ENCODE measurements at regions not wholly inside any gene's neighbourhood (a gene's known extent, or its start where the extent isn't known, plus 50 kb on each side); places are given as distances from the start of the nearest gene placed in this dataset.

- TF ChIP-seq POLR2A (IDR thresholded peaks at IDR 0.05) (no peak), CTCF (IDR thresholded peaks at IDR 0.05) (no peak)
These were observed 369.4 kb upstream of the SLCO3A1 start for GRCh38 chr15:91484141-91484540.

All from testis (tissue), 2 donors.